Neural cell (in vitro differentiated cells): ENCODE measurements at regions not wholly inside any gene's neighbourhood (a gene's known extent, or its start where the extent isn't known, plus 50 kb on each side); places are given as distances from the start of the nearest gene placed in this dataset.

Experiments
- H2AFZ ChIP-seq: fragments of 200-600, 300-800 bp; sonication (generic), shearing (Covaris generic); 2 replicates; pipeline ENCODE4 v1.6.0; 2014; ENCODE audit warnings: low read depth, mild to moderate bottlenecking, antibody characterized with exemption, low read length, moderate library complexity
- H3F3A ChIP-seq: fragments of 200-600 bp; shearing (Covaris generic); 2 replicates; pipeline ENCODE4 v1.6.1; 2016; ENCODE audit warnings: mild to moderate bottlenecking, moderate library complexity, mixed read lengths, antibody characterized with exemption, low read length; ENCODE audit not compliant: insufficient read depth, poor library complexity, severe bottlenecking
- H3K27ac ChIP-seq: fragments of 200-600, 300-800 bp; sonication (generic), shearing (Covaris generic); 2 replicates; pipeline ENCODE4 v1.5.1; 2014; ENCODE audit warnings: mild to moderate bottlenecking, low read length, moderate library complexity
- H3K27me3 ChIP-seq: fragments of 300-800, 200-600 bp; sonication (generic), shearing (Covaris generic); 2 replicates; pipeline ENCODE4 v1.6.0; 2014; ENCODE audit warnings: mild to moderate bottlenecking, low read depth, low read length, moderate library complexity; ENCODE audit not compliant: insufficient read depth
- H3K36me3 ChIP-seq: fragments of 300-800, 200-600 bp; sonication (generic), shearing (Covaris generic); 2 replicates; pipeline ENCODE4 v1.5.1; 2014; ENCODE audit warnings: mild to moderate bottlenecking, antibody characterized with exemption, low read length, moderate library complexity; ENCODE audit not compliant: insufficient read depth
- H3K4me2 ChIP-seq: fragments of 300-800, 200-600 bp; sonication (generic), shearing (Covaris generic); 2 replicates; pipeline ENCODE4 v1.6.0; 2014; ENCODE audit warnings: mild to moderate bottlenecking, low read length
- H3K4me3 ChIP-seq: fragments of 300-800, 200-600 bp; sonication (generic), shearing (Covaris generic); 2 replicates; pipeline ENCODE4 v1.5.1; 2014; ENCODE audit warnings: mild to moderate bottlenecking, low read length, moderate library complexity
- H3K79me2 ChIP-seq: fragments of 200-600 bp; shearing (Covaris generic); replicated peaks from 2 replicates; pipeline ENCODE4 v1.6.0; 2014; ENCODE audit warnings: mild to moderate bottlenecking, low read length, moderate library complexity; ENCODE audit not compliant: insufficient read depth
- H3K9ac ChIP-seq: fragments of 300-800, 200-600 bp; sonication (generic), shearing (Covaris generic); 2 replicates; pipeline ENCODE4 v1.6.1; 2016; ENCODE audit warnings: mild to moderate bottlenecking, low read length, mixed read lengths
- H3K9me2 ChIP-seq: fragments of 200-600 bp; shearing (Covaris generic); 2 replicates; pipeline ENCODE4 v1.6.1; 2016; ENCODE audit warnings: mild to moderate bottlenecking, low read length, mixed read lengths; ENCODE audit not compliant: insufficient read depth
- H3K9me3 ChIP-seq: fragments of 200-600, 300-800 bp; sonication (generic), shearing (Covaris generic); 2 replicates; pipeline ENCODE4 v1.6.1; 2016; ENCODE audit warnings: mild to moderate bottlenecking, mixed run types, low read length, moderate library complexity, mixed read lengths
- H4K20me1 ChIP-seq: fragments of 200-600 bp; shearing (Covaris generic); 2 replicates; pipeline ENCODE4 v1.6.1; 2016; ENCODE audit warnings: mild to moderate bottlenecking, mixed run types; ENCODE audit not compliant: insufficient read depth
- CTCF ChIP-seq: fragments of 450-650 bp; IDR thresholded peaks from 2 replicates; pipeline ENCODE4 v1.5.1; 2014; ENCODE audit warnings: antibody characterized with exemption, mild to moderate bottlenecking, moderate library complexity; ENCODE audit not compliant: poor library complexity, severe bottlenecking
- EP300 ChIP-seq: fragments of 450-650 bp; conservative IDR thresholded peaks from 2 replicates; pipeline ENCODE4 v1.6.1; 2014; ENCODE audit warnings: antibody characterized with exemption, mild to moderate bottlenecking, moderate library complexity; ENCODE audit not compliant: poor library complexity, severe bottlenecking
- EZH2 ChIP-seq: fragments of 200-600, 300-800 bp; shearing (Covaris generic), sonication (generic); IDR thresholded peaks from 2 replicates; pipeline ENCODE4 v1.6.1; 2014; ENCODE audit warnings: antibody characterized with exemption, low read length, borderline replicate concordance, mild to moderate bottlenecking; ENCODE audit not compliant: insufficient read depth, poor library complexity, severe bottlenecking
- MXI1 ChIP-seq: fragments of 450-650 bp; conservative IDR thresholded peaks from 2 replicates; pipeline ENCODE4 v1.6.1; 2014; ENCODE audit warnings: antibody characterized with exemption, mild to moderate bottlenecking; ENCODE audit not compliant: poor library complexity, severe bottlenecking
- POLR2AphosphoS5 ChIP-seq: IDR thresholded peaks from 2 replicates; pipeline ENCODE4 v1.6.1; 2012
- RAD21 ChIP-seq: fragments of 450-650 bp; conservative IDR thresholded peaks from 2 replicates; pipeline ENCODE4 v1.6.1; 2014; ENCODE audit warnings: antibody characterized with exemption, mild to moderate bottlenecking, moderate library complexity
- REST ChIP-seq: IDR thresholded peaks from 2 replicates; pipeline ENCODE4 v1.6.1; 2012; ENCODE audit warnings: borderline replicate concordance
- SMC3 ChIP-seq: fragments of 450-650 bp; conservative IDR thresholded peaks from 2 replicates; pipeline ENCODE4 v1.6.1; 2014; ENCODE audit warnings: antibody characterized with exemption, mild to moderate bottlenecking, moderate library complexity; ENCODE audit not compliant: poor library complexity
- TAF1 ChIP-seq: IDR thresholded peaks from 2 replicates; pipeline ENCODE4 v1.6.1; 2012; ENCODE audit warnings: low read depth

GRCh38 chr18:60905699-60906098 is 427.5 kb upstream of the CDH20 start:
- TF ChIP-seq MXI1 (no peak), TAF1 (no peak), EP300 (no peak), RAD21 (no peak), EZH2 (no peak), SMC3 (no peak), CTCF (no peak)
- Histone ChIP-seq H3K4me2 (no peak overlapping the region), H4K20me1 (no peaks in the 10 kb centered on the region), H3K4me3 (no peak overlapping the region), H3K36me3 (no peaks in the 10 kb centered on the region), H3K9ac (no peak overlapping the region), H3K9me3 (no peaks in the 10 kb centered on the region), H2AFZ (no peak overlapping the region), H3F3A (no peaks in the 10 kb centered on the region), H3K27me3 (no peaks in the 10 kb centered on the region), H3K79me2 (no peaks in the 10 kb centered on the region), H3K9me2 (no peaks in the 10 kb centered on the region), H3K27ac (no peak overlapping the region)

- no peak overlapping the region for H2AFZ ChIP-seq
- H3K36me3 ChIP-seq: no peaks in the 10 kb centered on the region
- no peak overlapping the region for H3K4me3 ChIP-seq
- H3K9me3 ChIP-seq: no peaks in the 10 kb centered on the region
- H3K27ac ChIP-seq: no peak overlapping the region
- no peaks in the 10 kb centered on the region for H3K9me2 ChIP-seq
- H4K20me1 ChIP-seq: no peaks in the 10 kb centered on the region
- no peak overlapping the region for H3K9ac ChIP-seq
- TF ChIP-seq CTCF: no peak
- no peak for TF ChIP-seq RAD21
- no peak for TF ChIP-seq MXI1
- TF ChIP-seq SMC3: no peak
- TF ChIP-seq POLR2AphosphoS5: no peak
- TF ChIP-seq EZH2: no peak
- TF ChIP-seq TAF1: no peak
- TF ChIP-seq REST: no peak
- no peak for TF ChIP-seq EP300
- no peaks in the 10 kb centered on the region for H3F3A ChIP-seq
- no peaks in the 10 kb centered on the region for H3K27me3 ChIP-seq
- H3K4me2 ChIP-seq: no peak overlapping the region
- H3K79me2 ChIP-seq: no peaks in the 10 kb centered on the region
Measured at GRCh38 chr18:60910534-60910933, 422.7 kb upstream of the CDH20 start.
